Anterior cingulate cortex (tissue), 58 donors: ENCODE measurements at regions not wholly inside any gene's neighbourhood (a gene's known extent, or its start where the extent isn't known, plus 50 kb on each side); places are given as distances from the start of the nearest gene placed in this dataset.

Source experiments
- DNase-seq, 58 donors: peaks; one replicate each; lab custom pipeline; 2025; lab: John Stamatoyannopoulos, UW

- DNase-seq = no peak
Observed at GRCh38 chr19:32291876-32292275, 53.5 kb upstream of the ZNF507 start.

DNA sequence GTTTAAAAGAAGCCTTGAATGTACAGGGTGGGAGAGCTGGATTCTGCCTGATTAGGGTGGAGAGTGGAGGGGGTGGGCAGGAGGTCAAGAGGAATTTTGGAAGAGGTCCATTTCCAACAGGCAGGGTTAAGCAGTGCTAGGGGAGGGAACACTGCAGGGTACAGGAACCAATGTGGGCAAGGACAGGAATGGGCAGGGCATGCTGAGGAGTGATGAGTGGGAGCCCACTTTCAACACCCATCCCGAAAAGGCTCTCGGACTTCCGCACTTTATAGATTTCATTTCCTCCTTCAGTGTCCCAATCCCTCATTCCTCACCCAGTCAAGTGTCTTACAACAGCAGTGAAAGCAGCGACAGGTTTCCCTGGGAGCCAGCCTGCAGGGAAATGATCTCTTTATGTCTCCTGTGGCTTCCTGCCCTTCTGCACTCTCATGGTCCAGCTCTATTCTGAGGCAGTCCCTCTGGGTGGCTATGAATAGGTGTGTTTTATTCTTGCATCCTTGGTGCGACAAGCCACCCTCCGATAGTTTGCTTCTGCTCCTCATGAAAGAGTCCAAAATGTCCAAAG lies 50.5 kb upstream of the ZNF507 start:
- DNase-seq = no peak
